GM06990 (cell line): ENCODE measurements at regions not wholly inside any gene's neighbourhood (a gene's known extent, or its start where the extent isn't known, plus 50 kb on each side); places are given as distances from the start of the nearest gene placed in this dataset.

Experiments used
- DNase-seq: peaks from one replicate; pipeline ENCODE4 v3.0.0-alpha.2; 2011; ENCODE audit not compliant: insufficient read length; ENCODE audit errors: extremely low read depth
- H3K27me3 ChIP-seq: replicated peaks from 2 replicates; pipeline ENCODE4 v1.6.0; 2011; ENCODE audit warnings: low read length; ENCODE audit not compliant: control insufficient read depth, insufficient read depth
- H3K36me3 ChIP-seq: 2 replicates; pipeline ENCODE4 v1.5.1; 2011; ENCODE audit warnings: low read length; ENCODE audit not compliant: control insufficient read depth, insufficient read depth
- H3K4me3 ChIP-seq: replicated peaks from 2 replicates; pipeline ENCODE4 v1.5.1; 2011; ENCODE audit warnings: low read depth, mild to moderate bottlenecking, control low read depth, low read length
- TF ChIP-seq, protein P1 (sequence below): IDR thresholded peaks from 2 replicates; pipeline ENCODE4 v1.5.1; 2011; ENCODE audit warnings: low read length, control low read depth, mild to moderate bottlenecking, inconsistent platforms; ENCODE audit not compliant: insufficient read depth, poor library complexity, severe bottlenecking

DNA sequence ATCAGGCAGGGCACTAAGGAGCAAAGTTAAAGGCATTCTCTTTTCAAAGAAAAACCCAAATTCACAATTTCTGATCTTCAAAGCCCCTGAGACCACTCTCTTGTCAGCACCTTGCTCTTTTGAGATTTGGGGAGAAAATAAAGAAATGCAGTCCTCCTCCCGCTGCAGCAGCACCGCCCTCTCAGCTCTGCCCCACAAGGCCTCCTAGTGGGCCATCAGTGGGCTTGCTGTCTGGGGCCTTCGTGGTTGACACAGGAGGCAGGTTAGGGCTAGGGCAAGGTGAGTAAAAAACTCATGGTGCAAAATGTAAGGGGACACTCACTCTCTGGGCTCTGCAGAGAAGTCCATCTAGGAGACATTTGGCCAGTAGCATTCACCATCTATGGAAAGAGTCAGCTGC lies 67.4 kb upstream of the CTTNBP2NL start:
- H3K36me3 ChIP-seq, result no peaks in the 10 kb centered on the region
- no peaks in the 10 kb centered on the region; the same call in none of the 2 replicates for H3K27me3 ChIP-seq
- TF ChIP-seq, protein P1, sequence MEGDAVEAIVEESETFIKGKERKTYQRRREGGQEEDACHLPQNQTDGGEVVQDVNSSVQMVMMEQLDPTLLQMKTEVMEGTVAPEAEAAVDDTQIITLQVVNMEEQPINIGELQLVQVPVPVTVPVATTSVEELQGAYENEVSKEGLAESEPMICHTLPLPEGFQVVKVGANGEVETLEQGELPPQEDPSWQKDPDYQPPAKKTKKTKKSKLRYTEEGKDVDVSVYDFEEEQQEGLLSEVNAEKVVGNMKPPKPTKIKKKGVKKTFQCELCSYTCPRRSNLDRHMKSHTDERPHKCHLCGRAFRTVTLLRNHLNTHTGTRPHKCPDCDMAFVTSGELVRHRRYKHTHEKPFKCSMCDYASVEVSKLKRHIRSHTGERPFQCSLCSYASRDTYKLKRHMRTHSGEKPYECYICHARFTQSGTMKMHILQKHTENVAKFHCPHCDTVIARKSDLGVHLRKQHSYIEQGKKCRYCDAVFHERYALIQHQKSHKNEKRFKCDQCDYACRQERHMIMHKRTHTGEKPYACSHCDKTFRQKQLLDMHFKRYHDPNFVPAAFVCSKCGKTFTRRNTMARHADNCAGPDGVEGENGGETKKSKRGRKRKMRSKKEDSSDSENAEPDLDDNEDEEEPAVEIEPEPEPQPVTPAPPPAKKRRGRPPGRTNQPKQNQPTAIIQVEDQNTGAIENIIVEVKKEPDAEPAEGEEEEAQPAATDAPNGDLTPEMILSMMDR, result no peak
- no peak overlapping the region for H3K4me3 ChIP-seq
- DNase-seq, result no peak

DNA sequence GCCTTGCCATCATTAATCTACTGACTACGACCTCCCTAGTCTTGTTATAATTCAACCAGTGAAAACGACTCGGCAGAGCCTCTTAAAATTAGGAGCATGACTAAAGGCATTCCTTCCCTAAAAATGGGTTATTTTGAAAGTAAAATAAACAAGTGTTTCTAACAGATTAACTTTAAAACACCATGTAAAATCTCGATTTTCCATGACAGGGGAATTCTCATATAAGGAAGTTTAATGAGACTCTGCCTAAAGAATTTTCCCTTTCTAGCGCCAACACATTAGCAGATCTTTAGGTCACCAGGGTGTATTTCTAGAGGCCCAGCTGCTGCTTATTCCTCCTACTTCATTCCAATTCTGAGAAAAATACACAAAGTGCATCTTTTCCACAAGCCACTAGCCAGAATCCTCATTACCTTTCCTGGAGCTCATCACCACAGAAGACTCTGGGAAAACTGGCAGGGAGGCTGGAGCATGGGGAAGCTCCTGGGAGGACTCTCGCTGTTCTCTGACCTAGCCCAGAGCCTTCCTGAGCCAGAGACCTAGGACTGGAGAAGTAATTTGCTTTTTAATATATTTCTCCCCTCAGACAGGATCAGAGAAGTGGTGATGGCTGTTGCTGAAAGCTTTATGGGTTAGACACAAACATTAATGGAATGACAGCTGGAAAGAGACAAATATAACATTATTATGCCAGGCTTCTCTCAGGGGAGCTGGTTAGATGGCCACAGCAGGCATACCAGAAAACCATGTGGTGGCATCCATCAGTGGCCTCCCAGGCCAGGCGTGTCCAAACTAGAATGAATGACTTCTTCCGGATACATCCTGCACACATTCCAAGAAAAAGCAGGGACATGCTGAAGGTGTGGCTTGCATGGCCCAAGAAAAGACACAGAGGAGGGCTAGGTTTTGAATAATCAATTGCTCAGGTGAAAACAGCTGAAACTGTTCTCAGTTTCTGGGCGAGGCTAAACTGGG lies 63.6 kb upstream of the CTTNBP2NL start:
- no peaks in the 10 kb centered on the region; the same call in 1 of the 2 replicates for H3K27me3 ChIP-seq
- TF ChIP-seq, protein P1, result no peak
- DNase-seq, result no peak
- H3K36me3 ChIP-seq, result no peaks in the 10 kb centered on the region
- H3K4me3 ChIP-seq, result no peak overlapping the region

DNA sequence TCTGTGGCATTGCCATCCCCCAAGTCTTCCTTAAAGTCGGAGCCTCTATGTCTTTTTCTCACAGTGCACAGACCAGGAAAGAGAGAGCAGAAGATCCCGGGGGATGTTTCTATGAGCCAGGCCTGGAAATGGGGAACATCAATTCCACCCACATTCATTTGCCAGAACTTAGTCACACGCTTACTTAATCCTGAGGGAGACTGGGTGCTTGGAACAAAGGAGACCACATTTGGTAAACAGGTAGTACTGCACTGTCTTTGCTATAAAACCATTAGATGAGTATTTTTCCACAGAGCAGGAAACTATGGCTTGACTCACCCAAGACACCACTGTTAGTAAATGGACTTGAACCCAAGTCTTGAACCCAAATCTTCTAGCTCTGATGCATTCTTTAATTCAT lies 60.7 kb upstream of the CTTNBP2NL start:
- Histone ChIP-seq H3K27me3 (no peaks in the 10 kb centered on the region), H3K4me3 (no peak overlapping the region), H3K36me3 (no peaks in the 10 kb centered on the region)
- TF ChIP-seq, protein P1, result no peak
- DNase-seq, result no peak

DNA sequence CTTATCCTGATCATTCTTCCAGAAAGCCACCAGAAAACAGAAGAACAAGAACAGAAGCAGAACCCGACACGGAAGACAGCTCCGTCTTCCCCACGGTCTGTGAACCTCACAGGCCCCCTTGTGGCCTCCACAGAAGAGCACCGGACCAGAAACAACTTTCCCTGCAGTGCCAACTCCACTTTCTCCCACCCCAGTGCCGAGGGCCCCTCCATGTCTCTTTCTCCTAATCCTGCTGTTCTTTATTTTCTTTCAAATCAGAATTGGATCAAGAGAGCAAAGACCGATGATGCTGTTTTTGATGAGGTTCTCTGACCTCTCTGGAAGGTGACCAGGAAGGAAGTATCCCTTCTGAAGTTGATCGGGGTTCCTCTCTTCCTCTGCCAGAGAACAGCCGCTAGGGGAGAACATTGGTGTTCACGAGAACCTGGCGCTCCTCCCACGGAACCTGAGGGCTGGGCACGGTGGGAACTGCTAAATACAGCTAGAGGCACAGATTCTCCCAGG lies 58.9 kb upstream of the CTTNBP2NL start:
- H3K27me3 ChIP-seq, result no peaks in the 10 kb centered on the region
- H3K36me3 ChIP-seq, result no peaks in the 10 kb centered on the region
- no peak for DNase-seq
- H3K4me3 ChIP-seq, result no peak overlapping the region
- TF ChIP-seq, protein P1, result peak; percentile 81

DNA sequence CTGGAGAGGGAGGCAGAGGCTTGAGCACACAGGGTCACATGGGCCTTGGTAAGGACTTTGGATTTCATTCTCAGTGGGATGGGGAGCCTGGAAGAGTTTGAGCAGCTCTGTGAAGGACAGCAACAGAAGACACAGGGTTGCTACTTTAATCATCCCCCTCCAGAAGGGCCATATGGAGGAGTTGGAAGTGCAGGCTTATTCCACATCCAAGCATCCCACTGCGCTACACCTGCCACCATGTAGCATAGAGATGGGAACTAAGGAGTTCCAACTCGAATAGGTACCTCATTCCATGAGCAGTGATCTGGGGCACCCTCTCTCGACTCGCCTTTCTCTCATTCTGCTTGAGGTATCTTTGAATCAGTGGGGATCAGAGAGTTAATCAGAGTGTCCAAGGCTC lies 54.0 kb upstream of the CTTNBP2NL start:
- TF ChIP-seq, protein P1, result no peak
- no peak for DNase-seq
- H3K4me3 ChIP-seq, result no peak overlapping the region
- H3K36me3 ChIP-seq, result no peaks in the 10 kb centered on the region
- H3K27me3 ChIP-seq, result no peaks in the 10 kb centered on the region; the same call in 1 of the 2 replicates
